Stimulated activated CD8-positive, alpha-beta memory T cell treated with anti-CD3 and anti-CD28 coated beads, Interleukin-7, amount 100 ng/mL, for 48 hours (primary cell): ENCODE measurements at regions not wholly inside any gene's neighbourhood (a gene's known extent, or its start where the extent isn't known, plus 50 kb on each side); places are given as distances from the start of the nearest gene placed in this dataset.
"Not testable (repeated sequence)": the region's sequence is repeated elsewhere in the genome, so short reads cannot be mapped to it uniquely, and the experiment has no call there.

Experiments
- DNase-seq, 2 donors: peaks; one replicate each; pipeline ENCODE4 v3.0.0-alpha.2; 2020; ENCODE audit warnings: low read depth in 1 of 2; ENCODE audit errors: extremely low read depth in 1 of 2

DNA sequence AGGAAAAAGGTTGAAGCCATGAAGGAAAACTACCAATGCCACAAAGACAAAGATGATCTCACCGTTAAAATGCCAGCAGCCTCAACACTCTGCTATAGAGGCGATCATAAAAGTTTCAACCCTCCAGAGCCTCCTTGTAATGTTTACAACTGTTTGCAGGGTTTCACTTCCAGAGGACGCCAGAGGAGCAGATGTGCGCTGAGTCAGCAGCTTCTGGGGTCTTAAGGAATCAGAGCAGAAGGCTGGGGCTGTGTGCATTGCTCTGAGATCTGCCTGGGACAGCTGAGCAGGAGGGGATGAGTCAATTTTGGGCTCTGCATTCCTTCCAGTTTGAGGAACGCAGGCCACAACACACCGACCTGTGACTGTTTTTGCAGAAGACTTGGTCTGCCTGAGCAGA, 98.3 kb downstream of the TMEM130 start:
- DNase-seq: no peak

DNA sequence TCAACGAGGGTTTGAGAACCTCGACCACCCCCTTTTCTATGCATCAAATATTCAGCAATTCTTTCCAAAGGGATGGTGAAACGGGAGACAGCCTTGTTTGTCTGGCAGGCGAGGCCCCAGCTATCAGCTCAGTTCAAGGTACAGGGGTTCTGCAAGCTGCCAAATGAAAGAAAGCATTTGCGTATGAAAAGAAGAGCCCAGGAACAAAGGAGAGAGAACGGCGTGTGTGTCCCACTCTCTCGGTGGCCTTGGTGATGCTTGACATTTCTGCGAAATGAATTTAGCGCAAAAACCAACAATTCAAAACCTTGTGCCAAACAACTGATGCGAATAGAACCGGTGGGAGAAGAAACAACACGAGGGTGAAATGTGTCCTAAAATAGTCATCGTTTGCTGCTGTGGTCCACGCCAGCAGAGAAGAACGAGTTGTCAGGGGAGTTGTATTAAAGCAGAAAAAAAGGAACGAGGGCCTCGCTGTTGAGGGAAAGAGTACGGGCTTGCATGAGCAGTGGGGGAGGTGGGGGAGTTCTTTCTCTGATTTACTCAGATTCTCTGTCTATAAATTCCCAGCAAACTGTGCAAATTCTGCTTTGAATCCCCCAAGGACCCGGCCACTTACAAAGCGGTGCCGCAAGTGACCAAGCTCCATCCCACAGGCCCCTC, 97.7 kb downstream of the TMEM130 start:
- DNase-seq: no peak

DNA sequence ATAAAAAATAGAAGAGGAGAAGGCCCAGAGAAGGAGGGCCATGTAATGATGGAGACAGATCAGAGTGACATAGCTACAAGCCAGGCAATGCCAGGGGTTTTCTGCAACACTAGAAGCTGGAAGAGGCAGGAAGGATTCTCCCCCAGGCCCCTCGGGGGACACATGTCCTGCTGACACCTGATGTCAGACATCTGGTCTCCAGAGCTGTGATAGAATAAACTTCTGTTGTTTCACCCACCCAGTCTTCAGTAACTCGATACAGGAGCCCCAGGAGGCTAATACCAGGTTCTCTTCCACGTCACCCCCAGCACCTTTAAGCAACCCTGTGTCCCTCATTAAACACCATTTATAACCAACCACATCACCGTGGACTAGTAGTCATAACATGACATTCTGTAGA, 94.9 kb downstream of the TMEM130 start:
- no peak for DNase-seq

DNA sequence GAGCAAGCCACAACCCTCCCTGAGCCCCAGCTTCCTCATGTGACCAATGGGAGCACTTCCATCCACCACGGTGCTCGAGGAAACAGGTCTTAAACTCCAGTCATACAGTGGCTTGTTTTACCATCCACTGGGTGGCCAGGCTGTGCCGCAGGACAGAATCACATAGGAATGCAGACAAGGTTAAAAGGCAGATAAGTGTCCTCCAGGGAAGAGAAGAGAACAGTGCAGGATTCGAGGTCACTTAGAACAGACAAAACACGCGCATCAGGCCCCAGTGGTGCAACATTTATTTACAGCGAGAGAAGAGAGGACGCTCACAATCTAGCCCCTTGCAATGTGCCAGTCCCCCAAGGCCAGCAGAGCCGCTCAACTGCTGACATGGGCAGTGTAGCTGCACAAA, 92.8 kb downstream of the TMEM130 start:
- no peak for DNase-seq

DNA sequence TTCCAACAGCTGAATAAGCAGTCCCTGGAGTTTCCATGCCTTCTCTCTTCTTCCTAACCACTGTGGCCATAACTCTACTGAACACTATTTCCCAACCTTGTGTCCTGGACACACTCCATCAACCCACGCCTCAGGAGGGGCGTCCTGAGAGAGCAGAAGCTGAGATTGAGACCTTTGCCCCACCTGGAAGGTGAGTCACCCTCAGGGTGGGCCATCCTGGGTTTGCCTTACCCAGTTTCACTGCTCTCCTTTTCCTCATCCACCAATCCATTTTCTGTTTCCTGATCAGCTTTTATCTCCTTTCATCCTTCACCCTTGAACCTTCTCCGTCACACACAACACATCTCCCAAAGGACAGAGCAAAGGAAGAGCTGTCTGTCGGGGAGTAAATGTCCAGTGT, 91.4 kb downstream of the TMEM130 start:
- DNase-seq: no peak

DNA sequence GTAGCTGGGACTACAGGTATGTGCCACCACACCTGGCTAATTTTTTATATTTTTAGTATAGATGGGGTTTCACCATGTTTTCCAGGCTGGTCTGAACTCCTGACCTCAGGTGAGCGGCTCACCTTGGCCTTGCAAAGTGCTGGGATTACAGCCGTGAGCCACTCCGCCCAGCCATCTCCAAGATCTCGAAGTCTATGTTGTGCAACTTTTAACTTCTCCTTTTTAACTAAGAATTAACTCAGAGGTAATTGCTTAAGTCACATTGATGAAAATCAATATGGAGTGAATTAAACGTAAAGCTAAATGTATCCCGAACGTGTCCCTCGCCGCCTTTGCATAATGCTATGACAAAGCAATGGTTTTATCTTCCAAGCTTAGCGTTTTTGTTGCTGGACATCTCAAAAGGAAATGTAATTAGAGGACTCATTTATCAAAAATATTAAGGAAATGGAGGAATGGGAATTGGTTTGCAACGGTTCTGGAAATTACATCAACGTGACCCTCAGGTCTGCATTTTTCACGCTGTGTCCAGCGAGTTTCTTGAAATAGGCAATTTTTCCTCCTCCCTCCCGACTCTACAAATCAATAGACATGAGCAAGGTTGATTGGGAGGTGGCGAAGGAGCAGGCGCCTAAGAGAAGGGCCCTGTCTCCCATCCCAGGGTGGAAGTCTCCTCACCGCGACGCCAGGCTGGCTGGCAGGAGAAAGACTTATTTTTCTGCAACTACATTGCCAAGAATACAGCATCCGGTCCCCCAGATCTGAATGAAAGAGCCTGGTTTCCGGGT, 89.8 kb downstream of the TMEM130 start:
- DNase-seq: no peak

DNA sequence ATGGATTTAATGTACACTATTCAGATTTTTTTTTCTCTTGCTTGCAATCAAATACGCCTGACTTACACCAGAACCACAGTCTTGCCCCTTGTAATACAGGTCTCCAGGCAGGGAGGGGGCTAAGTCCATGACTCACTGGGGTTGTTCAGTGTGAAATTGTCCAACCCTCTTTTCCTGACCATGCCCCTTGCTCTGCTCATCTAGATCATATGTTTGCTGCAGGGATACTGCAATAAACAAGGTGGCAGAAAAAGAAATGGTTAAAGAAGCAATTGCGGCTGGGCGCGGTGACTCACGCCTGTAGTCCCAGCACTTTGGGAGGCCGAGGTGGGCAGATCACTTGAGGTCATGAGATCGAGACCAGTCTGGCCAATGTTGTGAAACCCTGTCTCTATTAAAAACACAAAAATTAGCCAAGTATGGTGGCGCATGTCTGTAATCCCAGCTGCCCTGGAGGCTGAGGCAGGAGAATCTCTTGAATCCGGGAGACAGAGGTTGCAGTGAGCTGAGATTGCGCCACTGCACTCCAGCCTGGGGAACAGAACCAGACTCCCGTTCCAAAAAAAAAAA, 85.5 kb downstream of the TMEM130 start:
- DNase-seq: no peak

DNA sequence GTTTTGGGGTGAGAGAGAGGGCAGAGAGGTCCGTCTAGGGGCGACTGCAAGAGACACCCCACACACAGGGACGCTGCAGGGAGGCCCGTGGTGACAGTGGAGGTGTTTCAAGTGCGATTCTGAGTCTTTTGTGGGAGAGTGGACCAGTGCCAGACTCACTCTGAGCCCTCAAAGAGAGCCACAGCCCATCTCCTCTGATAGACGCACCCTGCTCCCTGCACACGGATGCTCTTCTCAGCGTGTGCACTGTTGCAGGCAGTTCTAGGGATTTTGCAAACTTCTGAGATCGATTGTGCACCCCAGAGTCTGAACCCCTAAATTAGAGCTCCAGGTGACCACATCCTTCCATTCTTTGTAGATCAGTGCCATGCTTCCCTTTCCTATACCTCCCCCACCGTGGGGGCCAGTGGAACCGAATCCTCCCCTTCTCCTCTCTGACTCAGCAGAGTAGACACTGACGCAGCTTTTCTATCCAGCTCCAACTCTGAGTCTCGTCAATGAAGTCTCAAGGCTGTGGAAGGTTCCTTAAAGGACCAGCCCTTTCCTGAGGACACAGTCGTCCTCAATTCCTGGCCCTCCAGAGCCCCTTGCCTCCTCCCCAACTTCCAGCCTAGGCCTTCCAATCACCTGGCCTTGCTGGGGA, 83.8 kb downstream of the TMEM130 start:
- DNase-seq: no peak

DNA sequence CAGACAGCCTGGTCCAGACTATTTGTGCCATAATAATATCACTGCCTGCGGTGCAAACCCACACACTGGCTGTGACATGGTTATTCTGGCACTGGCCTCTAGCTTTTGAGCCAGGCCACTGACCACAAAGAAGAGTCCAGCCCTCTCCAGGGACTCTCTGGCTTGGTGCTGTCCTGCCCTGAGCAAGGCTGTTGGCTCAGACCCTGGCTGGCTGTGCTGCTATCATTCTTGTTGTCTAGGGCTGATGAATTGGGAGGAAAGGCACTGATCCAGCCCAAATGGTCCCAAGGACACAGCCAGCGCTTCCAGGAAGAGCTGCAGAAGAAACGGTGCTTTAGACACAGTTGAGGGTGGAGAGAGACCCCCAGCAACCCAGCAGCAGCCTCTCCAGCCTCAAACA, 80.8 kb downstream of the TMEM130 start:
- DNase-seq: no peak

DNA sequence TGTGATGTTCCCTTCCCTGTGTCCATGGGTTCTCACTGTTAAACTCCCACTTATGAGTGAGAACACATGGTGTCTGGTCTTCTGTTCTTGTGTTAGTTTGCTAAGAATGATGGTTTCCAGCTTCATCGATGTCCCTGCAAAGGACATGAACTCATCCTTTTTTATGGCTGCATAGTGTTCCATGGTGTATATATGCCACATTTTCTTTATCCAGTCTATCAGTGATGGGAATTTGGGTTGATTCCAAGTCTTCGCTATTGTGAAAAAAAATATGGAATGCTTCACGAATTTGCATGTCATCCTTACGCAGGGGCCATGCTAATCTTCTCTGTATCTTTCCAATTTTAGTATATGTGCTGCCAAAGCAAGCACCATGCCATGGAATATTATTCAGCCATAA, 75.4 kb downstream of the TMEM130 start:
- not testable (repeated sequence) for DNase-seq

DNA sequence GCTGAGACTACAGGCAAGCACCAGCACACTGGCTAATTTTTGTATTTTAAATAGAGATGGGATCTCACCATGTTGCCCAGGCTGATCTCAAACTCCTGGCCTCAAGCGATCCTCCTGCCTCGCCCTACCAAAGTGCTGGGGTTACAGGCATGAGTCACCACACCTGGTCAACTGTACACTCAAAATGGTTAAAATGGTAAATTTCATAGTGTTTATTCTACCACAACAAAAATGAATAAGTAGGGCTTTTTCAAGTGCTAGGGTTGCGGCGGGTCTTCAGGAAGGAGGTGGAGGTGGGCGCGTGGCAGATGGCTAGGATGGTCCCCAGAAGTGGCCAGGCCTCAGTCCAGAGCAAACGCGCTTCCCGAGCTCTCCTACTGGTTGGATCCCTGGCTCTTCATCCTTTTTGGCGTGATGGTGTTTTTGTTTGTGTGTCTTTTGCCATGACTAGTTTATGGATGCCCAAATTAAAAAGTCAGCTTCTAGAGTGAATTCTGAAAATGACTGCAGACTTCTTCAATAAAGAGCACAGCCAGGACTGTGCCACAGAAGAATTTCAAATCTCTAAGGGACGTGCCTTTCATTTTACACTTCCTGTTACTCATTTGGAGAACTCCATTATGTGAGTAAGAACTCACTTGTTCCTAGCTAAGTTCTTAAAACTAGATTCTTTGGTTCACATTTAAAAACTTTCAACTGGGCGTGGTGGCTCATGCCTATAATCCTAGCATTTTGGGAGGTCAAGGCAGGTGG, 73.9 kb downstream of the TMEM130 start:
- no peak for DNase-seq
